Kidney (tissue), 13 donors: ENCODE measurements at regions not wholly inside any gene's neighbourhood (a gene's known extent, or its start where the extent isn't known, plus 50 kb on each side); places are given as distances from the start of the nearest gene placed in this dataset.

Source experiments
- DNase-seq, 5 donors: peaks; one replicate each; pipeline ENCODE4 v3.0.0-alpha.2; 2013 to 2020
- FAIRE-seq: peaks from 2 replicates; lab custom pipeline; 2012; peaks lifted over from hg19 to GRCh38; lab: Jason Lieb, UNC
- H3K27ac ChIP-seq, 2 donors: one replicate each; pipeline ENCODE4 v1.7.0; 2013; ENCODE audit warnings: low read depth in 2 of 2, low read length in 2 of 2, inconsistent platforms in 1 of 2
- H3K27me3 ChIP-seq: one replicate; pipeline ENCODE4 v1.7.1; 2013; ENCODE audit warnings: low read length, inconsistent platforms; ENCODE audit not compliant: control insufficient read depth, insufficient read depth
- H3K36me3 ChIP-seq, 3 donors: one replicate each; pipeline versions ENCODE4 v1.7.0 to v1.7.1; 2013; ENCODE audit warnings: low read length in 3 of 3, control low read depth in 1 of 3, inconsistent platforms in 1 of 3; ENCODE audit not compliant: insufficient read depth in 3 of 3, control insufficient read depth in 2 of 3
- H3K4me1 ChIP-seq, 3 donors: one replicate each; pipeline versions ENCODE4 v1.7.0 to v1.7.1; 2013; ENCODE audit warnings: low read length in 3 of 3, inconsistent platforms in 1 of 3, low read depth in 1 of 3; ENCODE audit not compliant: control insufficient read depth in 2 of 3, insufficient read depth in 2 of 3
- H3K4me3 ChIP-seq, 3 donors: one replicate each; pipeline versions ENCODE4 v1.7.0 to v1.8.1; 2013; ENCODE audit warnings: low read length in 3 of 3, control low read depth in 1 of 3, inconsistent platforms in 1 of 3
- H3K9ac ChIP-seq, 3 donors: one replicate each; pipeline versions ENCODE4 v1.7.0 to v1.7.1; 2013; ENCODE audit warnings: low read length in 3 of 3, control low read depth in 1 of 3, inconsistent platforms in 1 of 3
- H3K9me3 ChIP-seq, 3 donors: one replicate each; pipeline versions ENCODE4 v1.7.0 to v1.7.1; 2013; ENCODE audit warnings: low read length in 3 of 3, control low read depth in 1 of 3, inconsistent platforms in 1 of 3; ENCODE audit not compliant: control insufficient read depth in 2 of 3, insufficient read depth in 1 of 3
- intact Hi-C: fragments of 100-400 bp; cut with DNase I; formaldehyde crosslinking; loops from one replicate; pipeline ENCODE4 v1.11.1; 2022
- TF ChIP-seq, protein P1 (sequence below): IDR thresholded peaks from 3 replicates; pipeline ENCODE4 v1.5.1; 2012; ENCODE audit warnings: mild to moderate bottlenecking, moderate library complexity, borderline replicate concordance; ENCODE audit not compliant: insufficient read depth; ENCODE audit errors: extremely low read depth
- donor health status: control.
- donor health status: control.
- donor health status: control.
- donor health status: control.
- donor health status: control.
- donor health status: DM: yes; HTN: yes; CAD: no.
- donor health status: Normal renal cell carcinoma (clear cell type).

GRCh38 chr9:29063031-29063430, 1489.8 kb upstream of the C9orf72 start:
- no peak for FAIRE-seq
- H3K9me3 ChIP-seq = no peaks in the 10 kb centered on the region
- intact Hi-C loops = no loop called here
- H3K9ac ChIP-seq = no peak overlapping the region
- no peak for DNase-seq
- no peaks in the 10 kb centered on the region for H3K4me1 ChIP-seq
- no peaks in the 10 kb centered on the region for H3K36me3 ChIP-seq
- TF ChIP-seq, protein P1, sequence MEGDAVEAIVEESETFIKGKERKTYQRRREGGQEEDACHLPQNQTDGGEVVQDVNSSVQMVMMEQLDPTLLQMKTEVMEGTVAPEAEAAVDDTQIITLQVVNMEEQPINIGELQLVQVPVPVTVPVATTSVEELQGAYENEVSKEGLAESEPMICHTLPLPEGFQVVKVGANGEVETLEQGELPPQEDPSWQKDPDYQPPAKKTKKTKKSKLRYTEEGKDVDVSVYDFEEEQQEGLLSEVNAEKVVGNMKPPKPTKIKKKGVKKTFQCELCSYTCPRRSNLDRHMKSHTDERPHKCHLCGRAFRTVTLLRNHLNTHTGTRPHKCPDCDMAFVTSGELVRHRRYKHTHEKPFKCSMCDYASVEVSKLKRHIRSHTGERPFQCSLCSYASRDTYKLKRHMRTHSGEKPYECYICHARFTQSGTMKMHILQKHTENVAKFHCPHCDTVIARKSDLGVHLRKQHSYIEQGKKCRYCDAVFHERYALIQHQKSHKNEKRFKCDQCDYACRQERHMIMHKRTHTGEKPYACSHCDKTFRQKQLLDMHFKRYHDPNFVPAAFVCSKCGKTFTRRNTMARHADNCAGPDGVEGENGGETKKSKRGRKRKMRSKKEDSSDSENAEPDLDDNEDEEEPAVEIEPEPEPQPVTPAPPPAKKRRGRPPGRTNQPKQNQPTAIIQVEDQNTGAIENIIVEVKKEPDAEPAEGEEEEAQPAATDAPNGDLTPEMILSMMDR = no peak
- no peak overlapping the region for H3K4me3 ChIP-seq
- H3K27me3 ChIP-seq = no peaks in the 10 kb centered on the region
- H3K27ac ChIP-seq = no peak overlapping the region

- no peaks in the 10 kb centered on the region for H3K9me3 ChIP-seq
- no peak overlapping the region for H3K4me3 ChIP-seq
- no peak overlapping the region for H3K27ac ChIP-seq
- no peaks in the 10 kb centered on the region for H3K4me1 ChIP-seq
- DNase-seq (no peak), FAIRE-seq (no peak)
- H3K27me3 ChIP-seq = no peaks in the 10 kb centered on the region
- intact Hi-C loops = no loop called here
- H3K36me3 ChIP-seq = no peaks in the 10 kb centered on the region
- no peak overlapping the region for H3K9ac ChIP-seq
- TF ChIP-seq, protein P1 = no peak
Measured at GRCh38 chr9:29066141-29066640, 1492.9 kb upstream of the C9orf72 start.

DNA sequence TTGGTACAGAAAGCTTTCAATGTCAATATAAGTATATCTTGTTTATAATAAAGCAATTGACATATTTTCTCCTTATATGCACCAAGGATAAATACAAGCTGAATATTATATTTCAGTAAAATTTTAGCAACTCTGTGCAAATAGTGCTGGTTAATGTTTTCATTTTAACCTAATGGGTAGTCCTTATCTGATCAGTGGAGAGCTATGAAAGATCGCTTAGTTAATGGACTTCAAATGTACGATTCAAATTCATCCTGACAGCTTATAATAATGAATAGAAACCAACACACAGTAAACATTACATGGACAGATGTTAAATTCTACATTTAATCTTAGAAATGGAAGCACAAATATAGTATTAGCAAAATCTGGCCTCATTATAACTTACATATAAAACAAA, 1495.2 kb upstream of the C9orf72 start:
- Histone ChIP-seq H3K4me1 (no peaks in the 10 kb centered on the region), H3K36me3 (no peaks in the 10 kb centered on the region), H3K4me3 (no peak overlapping the region), H3K27ac (no peak overlapping the region), H3K27me3 (no peaks in the 10 kb centered on the region), H3K9ac (no peak overlapping the region), H3K9me3 (no peaks in the 10 kb centered on the region)
- FAIRE-seq (no peak), DNase-seq (no peak)
- TF ChIP-seq, protein P1 = no peak
- intact Hi-C loops = no loop called here

GRCh38 chr9:29069376-29069775, 1496.1 kb upstream of the C9orf72 start:
- H3K4me1 ChIP-seq = no peaks in the 10 kb centered on the region
- DNase-seq = no peak
- TF ChIP-seq, protein P1 = no peak
- H3K4me3 ChIP-seq = no peak overlapping the region
- no peaks in the 10 kb centered on the region for H3K9me3 ChIP-seq
- intact Hi-C loops = no loop called here
- H3K9ac ChIP-seq = no peak overlapping the region
- FAIRE-seq = no peak
- no peaks in the 10 kb centered on the region for H3K27me3 ChIP-seq
- H3K27ac ChIP-seq = no peak overlapping the region
- no peaks in the 10 kb centered on the region for H3K36me3 ChIP-seq
